WTC11 (cell line): ENCODE measurements at regions not wholly inside any gene's neighbourhood (a gene's known extent, or its start where the extent isn't known, plus 50 kb on each side); places are given as distances from the start of the nearest gene placed in this dataset.
"Not testable (repeated sequence)": the region's sequence is repeated elsewhere in the genome, so short reads cannot be mapped to it uniquely, and the experiment has no call there.

Experiments
- ATAC-seq: fragments of 200-7000 bp; cut with Tn5 transposase; 2 replicates; pipeline ENCODE4 v1.10.0; 2021; ENCODE audit warnings: mild to moderate bottlenecking, moderate library complexity
- CTCF ChIA-PET: fragments of 300-600 bp; sonication (Branson Sonifier 250); formaldehyde crosslinking; loops from one replicate; lab custom pipeline; 2021; ENCODE audit warnings: antibody characterized with exemption; lab: Charles Lee
- POLR2A ChIA-PET: fragments of 350-600 bp; sonication (Branson Sonifier 250); formaldehyde crosslinking; loops from one replicate; lab custom pipeline; 2021; ENCODE audit warnings: antibody characterized with exemption; lab: Charles Lee
- DNase-seq: peaks from one replicate; pipeline ENCODE4 v3.0.0; 2021; ENCODE audit warnings: low spot score
- H3K27ac Mint-ChIP-seq: 2 replicates; pipeline ENCODE4 v1.8.0; 2021; ENCODE audit warnings: mixed read lengths
- H3K27me3 Mint-ChIP-seq: 2 replicates; pipeline ENCODE4 v1.8.0; 2021; ENCODE audit warnings: low read depth, mild to moderate bottlenecking, moderate library complexity, mixed read lengths
- H3K36me3 Mint-ChIP-seq: 2 replicates; pipeline ENCODE4 v1.8.0; 2021; ENCODE audit warnings: mixed read lengths
- H3K4me1 Mint-ChIP-seq: 2 replicates; pipeline ENCODE4 v1.8.0; 2022; ENCODE audit warnings: mixed read lengths
- H3K4me3 Mint-ChIP-seq: 2 replicates; pipeline ENCODE4 v1.8.0; 2021; ENCODE audit warnings: mild to moderate bottlenecking, moderate library complexity, mixed read lengths
- H3K9me3 Mint-ChIP-seq: 2 replicates; pipeline ENCODE4 v1.8.0; 2021; ENCODE audit warnings: mixed read lengths
- ATF1 ChIP-seq: sonication (generic); formaldehyde crosslinking; IDR thresholded peaks from 2 replicates; pipeline ENCODE4 v1.8.1; 2023; ENCODE audit warnings: mild to moderate bottlenecking, moderate library complexity, missing genetic modification reagents
- ESRRA ChIP-seq: sonication (generic); formaldehyde crosslinking; IDR thresholded peaks from 2 replicates; pipeline ENCODE4 v1.8.1; 2022; ENCODE audit warnings: mild to moderate bottlenecking, missing genetic modification reagents, borderline replicate concordance
- GTF2I ChIP-seq: fragments of 250-450 bp; sonication (Bioruptor Pico); conservative IDR thresholded peaks from 2 replicates; pipeline ENCODE4 v1.4.0; 2021; ENCODE audit warnings: mild to moderate bottlenecking
- IRF2 ChIP-seq: sonication (generic); formaldehyde crosslinking; IDR thresholded peaks from 2 replicates; pipeline ENCODE4 v1.8.0; 2022; ENCODE audit warnings: low read depth, missing genetic modification reagents, borderline replicate concordance
- JAZF1 ChIP-seq: fragments of 250-450 bp; sonication (Bioruptor Pico); IDR thresholded peaks from 2 replicates; pipeline ENCODE4 v1.9.0; 2021; ENCODE audit warnings: moderate library complexity, mild to moderate bottlenecking, inconsistent platforms
- MXD4 ChIP-seq: fragments of 250-450 bp; sonication (Bioruptor Pico); IDR thresholded peaks from 2 replicates; pipeline ENCODE4 v1.8.0; 2021; ENCODE audit warnings: mild to moderate bottlenecking, moderate library complexity, borderline replicate concordance
- MYBL2 ChIP-seq: sonication (generic); formaldehyde crosslinking; IDR thresholded peaks from 2 replicates; pipeline ENCODE4 v1.8.1; 2023; ENCODE audit warnings: mild to moderate bottlenecking, moderate library complexity, missing genetic modification reagents
- NR3C1 ChIP-seq: sonication (generic); formaldehyde crosslinking; conservative IDR thresholded peaks from 2 replicates; pipeline ENCODE4 v1.8.1; 2023; ENCODE audit warnings: low read depth, mild to moderate bottlenecking, missing genetic modification reagents
- RORB ChIP-seq: fragments of 250-450 bp; sonication (Bioruptor Pico); IDR thresholded peaks from 2 replicates; pipeline ENCODE4 v1.9.0; 2021; ENCODE audit warnings: mild to moderate bottlenecking
- SMAD4 ChIP-seq: sonication (generic); formaldehyde crosslinking; IDR thresholded peaks from 2 replicates; pipeline ENCODE4 v1.8.0; 2022; ENCODE audit warnings: mild to moderate bottlenecking, missing genetic modification reagents
- SP1 ChIP-seq: sonication (generic); formaldehyde crosslinking; conservative IDR thresholded peaks from 2 replicates; pipeline ENCODE4 v1.8.1; 2022; ENCODE audit warnings: missing genetic modification reagents
- TCF7 ChIP-seq: sonication (generic); formaldehyde crosslinking; IDR thresholded peaks from 2 replicates; pipeline ENCODE4 v1.8.0; 2022; ENCODE audit warnings: mild to moderate bottlenecking, low read depth, missing genetic modification reagents, moderate library complexity
- TEAD1 ChIP-seq: sonication (generic); formaldehyde crosslinking; IDR thresholded peaks from 2 replicates; pipeline ENCODE4 v1.8.0; 2022; ENCODE audit warnings: mild to moderate bottlenecking, missing genetic modification reagents
- ZNF219 ChIP-seq: sonication (generic); formaldehyde crosslinking; IDR thresholded peaks from 2 replicates; pipeline ENCODE4 v1.8.0; 2023; ENCODE audit warnings: missing genetic modification reagents, mild to moderate bottlenecking, borderline replicate concordance
- ZNF396 ChIP-seq: fragments of 250-450 bp; sonication (Bioruptor Pico); IDR thresholded peaks from 2 replicates; pipeline ENCODE4 v1.8.0; 2021; ENCODE audit warnings: mild to moderate bottlenecking, moderate library complexity, borderline replicate concordance
- TF ChIP-seq, protein P1 (sequence below): sonication (generic); formaldehyde crosslinking; IDR thresholded peaks from 2 replicates; pipeline ENCODE4 v1.8.1; 2022; ENCODE audit warnings: mild to moderate bottlenecking, moderate library complexity, missing genetic modification reagents
- TF ChIP-seq, protein P2 (sequence below): sonication (generic); formaldehyde crosslinking; IDR thresholded peaks from 2 replicates; pipeline ENCODE4 v1.8.1; 2023; ENCODE audit warnings: mild to moderate bottlenecking, missing genetic modification reagents, borderline replicate concordance
- TF ChIP-seq, protein P3 (sequence below): fragments of 250-450 bp; sonication (Bioruptor Pico); conservative IDR thresholded peaks from 2 replicates; pipeline ENCODE4 v1.9.0; 2021; ENCODE audit warnings: mild to moderate bottlenecking
- TF ChIP-seq, protein P4 (sequence below): fragments of 250-450 bp; sonication (Bioruptor Pico); IDR thresholded peaks from 2 replicates; pipeline ENCODE4 v2.1.2; 2022; ENCODE audit warnings: mild to moderate bottlenecking, moderate library complexity

DNA sequence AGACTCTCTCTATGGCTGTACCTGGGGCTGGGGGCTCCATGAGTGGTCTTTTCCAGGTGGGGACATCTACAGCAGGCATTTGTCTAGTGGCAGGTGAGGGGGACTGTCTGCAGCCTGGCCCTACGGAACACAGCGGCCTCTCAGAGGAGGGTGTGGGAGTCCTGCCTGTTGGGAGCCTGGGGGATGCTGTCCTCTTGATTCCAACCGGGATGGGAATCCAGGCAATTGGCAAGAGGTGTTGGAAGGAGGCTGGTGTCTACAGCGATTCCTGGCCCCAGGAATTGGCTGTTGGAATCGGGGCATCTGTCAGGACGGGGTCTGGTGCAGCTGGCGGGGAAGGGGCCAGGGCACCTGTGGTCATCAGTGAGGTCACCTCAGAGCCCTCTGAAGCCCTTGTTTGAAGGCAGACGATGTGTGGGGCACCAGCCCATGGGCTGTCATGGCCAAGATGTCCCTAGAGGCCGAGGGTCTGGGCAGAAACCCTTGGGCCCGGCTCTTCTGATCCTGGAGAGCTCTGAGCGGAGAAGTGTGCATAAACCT is 386.3 kb downstream of the TMEM121 start (continued):
- TF ChIP-seq, protein P1, sequence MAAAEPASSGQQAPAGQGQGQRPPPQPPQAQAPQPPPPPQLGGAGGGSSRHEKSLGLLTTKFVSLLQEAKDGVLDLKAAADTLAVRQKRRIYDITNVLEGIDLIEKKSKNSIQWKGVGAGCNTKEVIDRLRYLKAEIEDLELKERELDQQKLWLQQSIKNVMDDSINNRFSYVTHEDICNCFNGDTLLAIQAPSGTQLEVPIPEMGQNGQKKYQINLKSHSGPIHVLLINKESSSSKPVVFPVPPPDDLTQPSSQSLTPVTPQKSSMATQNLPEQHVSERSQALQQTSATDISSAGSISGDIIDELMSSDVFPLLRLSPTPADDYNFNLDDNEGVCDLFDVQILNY: no peak
- TF ChIP-seq MYBL2 (CRISPR knock-in tag): no peak
- TF ChIP-seq, protein P2, sequence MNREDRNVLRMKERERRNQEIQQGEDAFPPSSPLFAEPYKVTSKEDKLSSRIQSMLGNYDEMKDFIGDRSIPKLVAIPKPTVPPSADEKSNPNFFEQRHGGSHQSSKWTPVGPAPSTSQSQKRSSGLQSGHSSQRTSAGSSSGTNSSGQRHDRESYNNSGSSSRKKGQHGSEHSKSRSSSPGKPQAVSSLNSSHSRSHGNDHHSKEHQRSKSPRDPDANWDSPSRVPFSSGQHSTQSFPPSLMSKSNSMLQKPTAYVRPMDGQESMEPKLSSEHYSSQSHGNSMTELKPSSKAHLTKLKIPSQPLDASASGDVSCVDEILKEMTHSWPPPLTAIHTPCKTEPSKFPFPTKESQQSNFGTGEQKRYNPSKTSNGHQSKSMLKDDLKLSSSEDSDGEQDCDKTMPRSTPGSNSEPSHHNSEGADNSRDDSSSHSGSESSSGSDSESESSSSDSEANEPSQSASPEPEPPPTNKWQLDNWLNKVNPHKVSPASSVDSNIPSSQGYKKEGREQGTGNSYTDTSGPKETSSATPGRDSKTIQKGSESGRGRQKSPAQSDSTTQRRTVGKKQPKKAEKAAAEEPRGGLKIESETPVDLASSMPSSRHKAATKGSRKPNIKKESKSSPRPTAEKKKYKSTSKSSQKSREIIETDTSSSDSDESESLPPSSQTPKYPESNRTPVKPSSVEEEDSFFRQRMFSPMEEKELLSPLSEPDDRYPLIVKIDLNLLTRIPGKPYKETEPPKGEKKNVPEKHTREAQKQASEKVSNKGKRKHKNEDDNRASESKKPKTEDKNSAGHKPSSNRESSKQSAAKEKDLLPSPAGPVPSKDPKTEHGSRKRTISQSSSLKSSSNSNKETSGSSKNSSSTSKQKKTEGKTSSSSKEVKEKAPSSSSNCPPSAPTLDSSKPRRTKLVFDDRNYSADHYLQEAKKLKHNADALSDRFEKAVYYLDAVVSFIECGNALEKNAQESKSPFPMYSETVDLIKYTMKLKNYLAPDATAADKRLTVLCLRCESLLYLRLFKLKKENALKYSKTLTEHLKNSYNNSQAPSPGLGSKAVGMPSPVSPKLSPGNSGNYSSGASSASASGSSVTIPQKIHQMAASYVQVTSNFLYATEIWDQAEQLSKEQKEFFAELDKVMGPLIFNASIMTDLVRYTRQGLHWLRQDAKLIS (CRISPR knock-in tag): no peak

DNA sequence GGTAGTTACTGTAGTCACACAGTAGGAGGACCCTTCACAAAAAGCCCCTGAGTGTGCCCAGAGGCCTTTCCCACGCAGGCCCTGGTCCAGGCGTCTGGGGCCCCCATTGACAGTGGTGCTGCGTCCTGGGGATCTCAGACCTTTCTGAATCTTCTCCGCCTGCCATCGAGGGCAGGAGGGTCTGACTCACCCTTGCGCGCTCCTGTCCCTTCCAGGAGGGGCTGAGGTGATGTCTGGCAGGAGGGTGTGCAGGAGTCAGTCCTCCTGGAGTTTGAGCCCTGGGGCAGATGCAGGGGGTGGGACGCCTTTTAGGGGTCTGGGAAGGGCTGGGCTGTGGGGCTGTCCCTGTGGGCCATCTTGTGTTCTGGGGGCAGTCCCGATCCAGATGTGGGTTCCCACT is 386.8 kb downstream of the TMEM121 start:
- no peak overlapping the region for H3K27ac Mint-ChIP-seq
- H3K9me3 Mint-ChIP-seq: peaks cover 5% of the 10 kb centered on the region; the same call in 1 of the 2 replicates
- H3K27me3 Mint-ChIP-seq: no peaks in the 10 kb centered on the region
- no peak for DNase-seq
- H3K4me1 Mint-ChIP-seq: no peaks in the 10 kb centered on the region
- no peak for ATAC-seq
- CTCF ChIA-PET: no interaction called here
- POLR2A ChIA-PET: no interaction called here
- H3K36me3 Mint-ChIP-seq: peaks cover 11% of the 10 kb centered on the region
- TF ChIP-seq SMAD4 (CRISPR knock-in tag): no peak
- TF ChIP-seq, protein P2 (CRISPR knock-in tag): no peak
- TF ChIP-seq GTF2I (CRISPR knock-in tag): no peak
- TF ChIP-seq, protein P3, sequence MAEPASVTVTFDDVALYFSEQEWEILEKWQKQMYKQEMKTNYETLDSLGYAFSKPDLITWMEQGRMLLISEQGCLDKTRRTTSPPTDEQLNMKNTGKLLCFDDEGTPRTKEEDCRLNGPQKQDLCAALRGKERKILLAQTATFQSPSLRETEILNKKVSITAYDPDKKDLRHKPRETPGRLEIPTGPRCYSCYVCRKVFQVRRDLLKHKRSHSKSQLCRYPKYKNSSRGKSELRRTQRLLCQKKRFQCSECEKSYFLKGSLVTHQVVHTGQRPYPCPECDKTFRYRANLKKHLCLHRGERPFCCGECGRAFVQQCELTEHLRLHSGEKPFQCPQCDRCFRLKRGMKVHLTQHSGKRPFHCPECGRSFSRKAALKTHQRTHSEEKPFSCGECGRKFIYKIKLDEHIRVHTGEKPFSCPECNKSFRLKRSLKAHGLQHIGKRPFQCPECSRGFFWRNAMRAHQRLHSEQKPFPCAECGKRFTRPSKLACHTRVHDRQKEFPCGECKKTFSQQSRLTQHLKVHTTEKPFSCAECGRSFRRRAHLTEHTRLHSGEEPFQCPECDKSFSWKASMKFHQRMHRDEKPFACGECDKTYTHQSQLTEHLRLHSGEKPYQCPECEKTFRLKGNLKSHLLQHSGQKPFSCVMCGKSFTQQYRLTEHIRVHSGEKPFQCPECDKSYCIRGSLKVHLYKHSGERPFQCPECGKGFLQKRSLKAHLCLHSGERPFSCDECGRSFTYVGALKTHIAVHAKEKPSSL (CRISPR knock-in tag): no peak
- no peak for TF ChIP-seq ZNF219 (CRISPR knock-in tag)
- TF ChIP-seq IRF2: no peak
- no peak for TF ChIP-seq NR3C1
- no peak for TF ChIP-seq SP1 (CRISPR knock-in tag)
- no peak for TF ChIP-seq JAZF1 (CRISPR knock-in tag)
- TF ChIP-seq MXD4: no peak
- H3K4me3 Mint-ChIP-seq: no peak overlapping the region

DNA sequence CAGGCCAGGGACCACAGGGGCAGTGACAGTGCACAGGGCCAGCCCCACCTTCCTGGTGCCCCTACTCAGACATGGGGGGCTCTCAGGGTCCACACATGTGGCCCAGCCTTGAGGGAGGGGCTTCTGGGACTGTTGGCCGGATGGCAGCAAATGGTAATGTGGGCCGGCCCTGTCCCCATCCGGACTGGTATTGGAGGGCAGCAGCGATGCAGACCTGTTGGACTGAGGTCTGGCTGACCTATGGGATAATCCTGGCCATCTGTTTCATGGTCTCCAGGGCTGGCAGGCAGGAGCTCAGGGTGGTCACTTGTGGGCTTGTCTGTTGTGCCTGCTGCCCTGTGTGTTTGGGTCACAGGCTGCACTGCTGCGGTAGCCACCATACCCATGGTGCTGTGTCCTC is 387.5 kb downstream of the TMEM121 start:
- ATAC-seq (no peak), DNase-seq (no peak)
- peaks cover 5% of the 10 kb centered on the region; the same call in 1 of the 2 replicates for H3K9me3 Mint-ChIP-seq
- H3K36me3 Mint-ChIP-seq: peaks cover 11% of the 10 kb centered on the region
- no peaks in the 10 kb centered on the region for H3K4me1 Mint-ChIP-seq
- ChIA-PET CTCF (no interaction called here), POLR2A (no interaction called here)
- TF ChIP-seq TEAD1 (CRISPR knock-in tag) (no peak), RORB (CRISPR knock-in tag) (no peak), ZNF396 (CRISPR knock-in tag) (no peak), ESRRA (no peak), TCF7 (no peak), ATF1 (no peak)
- TF ChIP-seq, protein P4, sequence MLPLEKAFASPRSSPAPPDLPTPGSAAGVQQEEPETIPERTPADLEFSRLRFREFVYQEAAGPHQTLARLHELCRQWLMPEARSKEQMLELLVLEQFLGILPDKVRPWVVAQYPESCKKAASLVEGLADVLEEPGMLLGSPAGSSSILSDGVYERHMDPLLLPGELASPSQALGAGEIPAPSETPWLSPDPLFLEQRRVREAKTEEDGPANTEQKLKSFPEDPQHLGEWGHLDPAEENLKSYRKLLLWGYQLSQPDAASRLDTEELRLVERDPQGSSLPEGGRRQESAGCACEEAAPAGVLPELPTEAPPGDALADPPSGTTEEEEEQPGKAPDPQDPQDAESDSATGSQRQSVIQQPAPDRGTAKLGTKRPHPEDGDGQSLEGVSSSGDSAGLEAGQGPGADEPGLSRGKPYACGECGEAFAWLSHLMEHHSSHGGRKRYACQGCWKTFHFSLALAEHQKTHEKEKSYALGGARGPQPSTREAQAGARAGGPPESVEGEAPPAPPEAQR (CRISPR knock-in tag): no peak
- no peaks in the 10 kb centered on the region for H3K27me3 Mint-ChIP-seq
- H3K4me3 Mint-ChIP-seq: no peak overlapping the region
- no peak overlapping the region for H3K27ac Mint-ChIP-seq

DNA sequence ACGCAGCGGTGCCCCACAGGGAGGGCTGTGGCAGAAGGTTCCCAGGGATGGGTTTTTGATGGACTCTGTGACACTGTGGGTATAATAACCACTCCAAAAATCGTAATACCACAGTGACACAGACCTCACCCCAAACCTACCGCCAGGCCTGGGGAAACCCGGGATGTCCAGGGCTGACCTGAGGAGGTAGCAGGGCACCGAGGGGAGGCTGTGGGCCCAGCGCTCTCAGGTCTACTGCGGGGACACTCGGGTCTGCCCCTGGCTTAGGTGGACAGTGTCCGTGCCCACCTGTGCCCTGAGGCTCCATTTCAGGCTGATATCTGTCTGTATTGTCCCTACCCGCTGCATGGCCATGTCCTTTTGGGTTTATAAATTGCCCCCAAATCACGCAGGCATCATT is 387.9 kb downstream of the TMEM121 start:
- H3K4me3 Mint-ChIP-seq, DNase-seq, POLR2A ChIA-PET, H3K9me3 Mint-ChIP-seq, CTCF ChIA-PET, H3K27me3 Mint-ChIP-seq, H3K4me1 Mint-ChIP-seq, H3K27ac Mint-ChIP-seq, ATAC-seq: not testable (repeated sequence)
- peaks cover 11% of the 10 kb centered on the region for H3K36me3 Mint-ChIP-seq
